ENCODE measurements at regions not wholly inside any gene's neighbourhood (a gene's known extent, or its start where the extent isn't known, plus 50 kb on each side); places are given as distances from the start of the nearest gene placed in this dataset.

DNA sequence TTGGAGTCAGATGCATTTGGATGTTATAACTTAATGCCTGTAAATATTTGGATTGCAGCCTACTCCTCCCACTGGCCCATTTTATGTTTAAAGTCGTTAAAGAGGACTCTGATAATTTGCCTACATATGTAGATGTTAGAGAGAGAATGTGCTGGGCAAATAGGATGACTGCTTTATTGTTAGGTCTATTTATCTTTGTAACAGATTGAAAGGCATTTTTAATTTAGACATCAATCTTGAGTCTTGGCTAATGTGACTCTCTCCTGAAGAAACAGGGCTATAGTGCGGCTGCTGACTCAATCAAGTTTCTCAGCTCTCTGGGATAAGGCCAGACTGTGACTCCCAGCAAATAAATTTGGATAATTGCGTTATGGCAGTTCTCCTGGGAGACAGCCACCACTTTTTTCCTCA, 1101.4 kb downstream of the CBLN2 start:
- no peak overlapping the region for H3K27ac ChIP-seq
- WGBS, 2 donors = 38 to 60% methylated on average over 3 of the region's 3 CpGs

DNA sequence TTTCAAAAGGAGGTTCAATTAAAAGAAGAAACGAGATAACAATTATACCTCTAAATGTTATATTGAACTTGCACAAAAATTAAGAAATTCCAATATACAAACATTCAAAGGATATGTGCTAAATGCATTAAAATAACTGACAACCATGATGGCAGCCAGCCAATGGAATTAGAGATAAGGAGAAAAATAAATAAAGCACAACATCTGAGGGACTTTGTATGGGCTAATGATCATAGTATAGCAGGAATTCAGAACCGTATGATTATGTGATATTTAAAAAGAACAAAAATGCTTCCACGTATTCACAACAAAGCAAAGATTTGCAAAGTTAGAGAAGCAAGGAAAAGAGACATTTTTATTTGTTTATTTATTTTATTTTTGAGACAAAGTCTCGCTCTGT, 1103.0 kb downstream of the CBLN2 start:
- no peak overlapping the region for H3K27ac ChIP-seq
- 43 to 77% methylated on average over 4 of the region's 4 CpGs for WGBS, 2 donors
- H3K27me3 ChIP-seq = no peaks in the 10 kb centered on the region
- no peaks in the 10 kb centered on the region for H3K36me3 ChIP-seq
- H3K4me3 ChIP-seq = no peak overlapping the region
- TF ChIP-seq EP300 (IDR thresholded peaks at IDR 0.05) (no peak), POLR2AphosphoS5 (IDR thresholded peaks at IDR 0.05) (no peak), POLR2A (IDR thresholded peaks at IDR 0.05) (no peak)
- TF ChIP-seq, protein P1, sequence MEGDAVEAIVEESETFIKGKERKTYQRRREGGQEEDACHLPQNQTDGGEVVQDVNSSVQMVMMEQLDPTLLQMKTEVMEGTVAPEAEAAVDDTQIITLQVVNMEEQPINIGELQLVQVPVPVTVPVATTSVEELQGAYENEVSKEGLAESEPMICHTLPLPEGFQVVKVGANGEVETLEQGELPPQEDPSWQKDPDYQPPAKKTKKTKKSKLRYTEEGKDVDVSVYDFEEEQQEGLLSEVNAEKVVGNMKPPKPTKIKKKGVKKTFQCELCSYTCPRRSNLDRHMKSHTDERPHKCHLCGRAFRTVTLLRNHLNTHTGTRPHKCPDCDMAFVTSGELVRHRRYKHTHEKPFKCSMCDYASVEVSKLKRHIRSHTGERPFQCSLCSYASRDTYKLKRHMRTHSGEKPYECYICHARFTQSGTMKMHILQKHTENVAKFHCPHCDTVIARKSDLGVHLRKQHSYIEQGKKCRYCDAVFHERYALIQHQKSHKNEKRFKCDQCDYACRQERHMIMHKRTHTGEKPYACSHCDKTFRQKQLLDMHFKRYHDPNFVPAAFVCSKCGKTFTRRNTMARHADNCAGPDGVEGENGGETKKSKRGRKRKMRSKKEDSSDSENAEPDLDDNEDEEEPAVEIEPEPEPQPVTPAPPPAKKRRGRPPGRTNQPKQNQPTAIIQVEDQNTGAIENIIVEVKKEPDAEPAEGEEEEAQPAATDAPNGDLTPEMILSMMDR (IDR thresholded peaks at IDR 0.05) = no peak
- no peaks in the 10 kb centered on the region for H3K4me1 ChIP-seq
- intact Hi-C loops (cut with DNase I) = no loop called here
- H3K9me3 ChIP-seq = no peaks in the 10 kb centered on the region
- DNase-seq = no peak

More for the DNA sequence above, 1101.4 kb downstream of the CBLN2 start:
- TF ChIP-seq POLR2A (IDR thresholded peaks at IDR 0.05) (no peak), EP300 (IDR thresholded peaks at IDR 0.05) (no peak), POLR2AphosphoS5 (IDR thresholded peaks at IDR 0.05) (no peak)
- TF ChIP-seq, protein P1 (IDR thresholded peaks at IDR 0.05) = no peak
- no peaks in the 10 kb centered on the region for H3K27me3 ChIP-seq
- H3K36me3 ChIP-seq = no peaks in the 10 kb centered on the region
- H3K9me3 ChIP-seq = no peaks in the 10 kb centered on the region
- DNase-seq = no peak
- H3K4me3 ChIP-seq = no peak overlapping the region
- no peaks in the 10 kb centered on the region for H3K4me1 ChIP-seq
- intact Hi-C loops (cut with DNase I) = no loop called here

DNA sequence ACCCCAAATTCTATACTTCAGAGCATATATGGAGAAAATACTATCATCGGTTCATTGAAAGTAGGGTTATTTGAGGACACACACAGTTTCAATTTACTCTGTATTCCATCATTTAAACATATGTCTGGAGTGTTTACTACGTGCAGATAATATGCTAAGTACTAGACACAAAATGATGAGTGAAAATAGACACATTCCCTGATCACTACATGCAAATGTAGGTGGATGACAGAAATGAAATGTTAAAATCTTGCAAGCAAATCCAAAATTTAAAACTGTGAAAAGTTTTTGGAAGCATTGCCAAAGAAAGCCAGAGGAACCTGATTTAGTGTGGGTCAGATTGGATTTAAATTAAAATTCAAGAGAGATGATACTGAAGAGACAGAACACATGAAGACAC, 1106.6 kb downstream of the CBLN2 start:
- no peak for TF ChIP-seq EP300 (IDR thresholded peaks at IDR 0.05)
- TF ChIP-seq POLR2A (IDR thresholded peaks at IDR 0.05) = no peak
- TF ChIP-seq, protein P1 (IDR thresholded peaks at IDR 0.05) = no peak
- TF ChIP-seq POLR2AphosphoS5 (IDR thresholded peaks at IDR 0.05) = no peak
- Histone ChIP-seq H3K4me1 (no peaks in the 10 kb centered on the region), H3K27me3 (no peaks in the 10 kb centered on the region), H3K36me3 (no peaks in the 10 kb centered on the region), H3K4me3 (no peak overlapping the region), H3K27ac (no peak overlapping the region), H3K9me3 (no peaks in the 10 kb centered on the region)
- intact Hi-C loops (cut with DNase I) = no loop called here
- DNase-seq = no peak
- 73 to 74% methylated on average over 2 of the region's 2 CpGs for WGBS, 2 donors

DNA sequence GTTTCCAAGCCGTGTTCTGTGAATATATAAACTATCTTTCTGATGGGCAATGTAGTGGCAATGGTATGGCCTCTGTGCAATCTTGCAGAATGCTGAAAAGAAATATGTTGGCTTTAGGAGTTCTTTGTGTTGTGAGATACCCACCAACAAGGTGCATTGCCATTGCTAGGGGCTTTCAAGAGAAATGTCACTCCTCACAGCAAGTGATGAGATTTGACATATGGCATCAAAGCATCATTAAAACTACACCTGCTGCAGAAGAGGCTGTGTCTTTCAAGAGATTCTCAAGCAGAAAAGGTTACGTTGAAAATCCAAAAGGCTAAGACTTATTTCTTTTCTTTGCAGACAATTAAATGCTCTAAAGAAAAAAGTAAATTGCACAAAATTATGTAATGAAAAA, 1110.8 kb downstream of the CBLN2 start:
- H3K27me3 ChIP-seq = no peaks in the 10 kb centered on the region
- 80 to 85% methylated on average over 2 of the region's 2 CpGs for WGBS, 2 donors
- no peaks in the 10 kb centered on the region for H3K9me3 ChIP-seq
- no peak overlapping the region for H3K4me3 ChIP-seq
- intact Hi-C loops (cut with DNase I) = no loop called here
- H3K4me1 ChIP-seq = no peaks in the 10 kb centered on the region
- no peak overlapping the region for H3K27ac ChIP-seq
- no peaks in the 10 kb centered on the region for H3K36me3 ChIP-seq
- no peak for DNase-seq
- TF ChIP-seq, protein P1 (IDR thresholded peaks at IDR 0.05) = no peak
- no peak for TF ChIP-seq POLR2A (IDR thresholded peaks at IDR 0.05)
- TF ChIP-seq POLR2AphosphoS5 (IDR thresholded peaks at IDR 0.05) = no peak
- no peak for TF ChIP-seq EP300 (IDR thresholded peaks at IDR 0.05)

DNA sequence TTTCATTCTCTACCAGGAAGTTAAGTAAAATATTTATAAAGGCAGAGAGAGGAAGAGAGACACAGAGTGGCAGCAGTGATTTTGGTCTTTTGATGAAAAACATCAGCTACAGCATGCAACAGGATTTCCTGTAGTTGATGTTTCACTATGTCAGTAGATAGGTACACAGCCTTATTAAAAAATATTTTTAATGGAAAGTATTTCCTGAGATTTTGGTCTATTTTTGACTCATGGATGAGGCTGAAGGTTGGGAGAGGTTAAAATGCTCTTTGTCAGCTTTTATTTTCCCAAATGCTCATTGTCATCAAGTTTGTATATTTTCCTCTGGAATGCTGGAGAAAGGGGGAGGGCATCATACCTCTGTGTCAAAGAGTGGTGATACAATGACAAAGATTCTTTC, 1112.5 kb downstream of the CBLN2 start:
- H3K27ac ChIP-seq = no peak overlapping the region

More for the DNA sequence above, 1112.5 kb downstream of the CBLN2 start:
- H3K4me1 ChIP-seq = no peaks in the 10 kb centered on the region
- intact Hi-C loops (cut with DNase I) = no loop called here
- TF ChIP-seq POLR2A (IDR thresholded peaks at IDR 0.05) = no peak
- TF ChIP-seq POLR2AphosphoS5 (IDR thresholded peaks at IDR 0.05) = no peak
- TF ChIP-seq, protein P1 (IDR thresholded peaks at IDR 0.05) = no peak
- TF ChIP-seq EP300 (IDR thresholded peaks at IDR 0.05) = no peak
- H3K36me3 ChIP-seq = no peaks in the 10 kb centered on the region
- H3K27me3 ChIP-seq = no peaks in the 10 kb centered on the region
- no peak for DNase-seq
- H3K4me3 ChIP-seq = no peak overlapping the region
- H3K9me3 ChIP-seq = no peaks in the 10 kb centered on the region
